GM12878 (cell line): ENCODE measurements at regions not wholly inside any gene's neighbourhood (a gene's known extent, or its start where the extent isn't known, plus 50 kb on each side); places are given as distances from the start of the nearest gene placed in this dataset.

Source experiments
- CREB1 ChIP-seq: IDR thresholded peaks from 2 replicates; pipeline ENCODE4 v1.6.1; 2012; ENCODE audit warnings: low read depth, mild to moderate bottlenecking, inconsistent platforms
- CTCF ChIP-seq, 3 experiments: IDR thresholded peaks in 2 of 3; conservative IDR thresholded peaks in 1 of 3; 2 replicates each; pipeline ENCODE4 v1.5.1; 2011; ENCODE audit warnings: low read depth in 3 of 3, low read length in 3 of 3, mild to moderate bottlenecking in 3 of 3, control low read depth in 2 of 3, moderate library complexity in 2 of 3, inconsistent platforms in 1 of 3, mixed read lengths in 1 of 3; ENCODE audit not compliant: control insufficient read depth in 2 of 3, insufficient read depth in 1 of 3; ENCODE audit errors: extremely low read depth in 1 of 3
- ELK1 ChIP-seq: IDR thresholded peaks from 2 replicates; pipeline ENCODE4 v1.6.1; 2012; ENCODE audit warnings: low read depth, low read length, improper control_type of control experiment
- EP300 ChIP-seq, 2 experiments: fragments of 150-350 bp in 1 of 2; IDR thresholded peaks; 2 replicates each; pipeline ENCODE4 v1.6.1; 2011 to 2012; ENCODE audit warnings: low read depth in 2 of 2, low read length in 2 of 2, borderline replicate concordance in 1 of 2, improper control_type of control experiment in 1 of 2, inconsistent platforms in 1 of 2; ENCODE audit not compliant: control insufficient read depth in 1 of 2
- HDAC2 ChIP-seq: fragments of 200-600 bp; sonication (generic); IDR thresholded peaks from 2 replicates; pipeline ENCODE4 v1.6.1; 2017
- NFXL1 ChIP-seq: fragments of 450-650 bp; IDR thresholded peaks from 2 replicates; pipeline ENCODE4 v1.6.1; 2017; ENCODE audit warnings: antibody characterized with exemption, mild to moderate bottlenecking, borderline replicate concordance
- POLR2A ChIP-seq: IDR thresholded peaks from 2 replicates; pipeline ENCODE4 v1.6.1; 2011; ENCODE audit warnings: low read depth, mild to moderate bottlenecking, low read length
- POLR2AphosphoS2 ChIP-seq: IDR thresholded peaks from 2 replicates; pipeline ENCODE4 v1.6.1; 2011; ENCODE audit warnings: low read depth, mild to moderate bottlenecking, low read length, improper control_type of control experiment, moderate library complexity
- POLR2AphosphoS5 ChIP-seq: IDR thresholded peaks from 2 replicates; pipeline ENCODE4 v1.6.1; 2011; ENCODE audit warnings: mild to moderate bottlenecking, low read length, inconsistent platforms
- SIN3A ChIP-seq: IDR thresholded peaks from 2 replicates; pipeline ENCODE4 v1.6.1; 2012; ENCODE audit warnings: low read depth, low read length, improper control_type of control experiment
- TBL1XR1 ChIP-seq: IDR thresholded peaks from 2 replicates; pipeline ENCODE4 v1.6.1; 2012; ENCODE audit warnings: low read depth, low read length, improper control_type of control experiment
- ZBED1 ChIP-seq: IDR thresholded peaks from 2 replicates; pipeline ENCODE4 v1.6.1; 2016; ENCODE audit warnings: borderline replicate concordance
- ZNF24 ChIP-seq: fragments of 450-650 bp; IDR thresholded peaks from 2 replicates; pipeline ENCODE4 v1.6.1; 2017; ENCODE audit warnings: antibody characterized with exemption, mild to moderate bottlenecking

GRCh38 chr2:146541896-146542295 lies 1302.9 kb upstream of the ACVR2A start:
- TF ChIP-seq ELK1 (no peak), ZBED1 (no peak), NFXL1 (no peak), EP300 (IDR thresholded peaks at IDR 0.05; ENCODE audit: borderline replicate concordance in 1 of 2, control insufficient read depth in 1 of 2, low read depth in 2 of 2, low read length in 2 of 2) (no peak), ZNF24 (no peak), HDAC2 (no peak), CREB1 (no peak), POLR2AphosphoS2 (no peak), TBL1XR1 (no peak), CTCF (IDR thresholded peaks at IDR 0.05 in 2 of 3, conservative IDR thresholded peaks at IDR 0.05 in 1 of 3; ENCODE audit: control insufficient read depth in 2 of 3, extremely low read depth in 1 of 3, insufficient read depth in 1 of 3, low read depth in 3 of 3, low read length in 3 of 3) (no peak), POLR2AphosphoS5 (no peak), POLR2A (no peak), SIN3A (no peak)
